ENCODE measurements at regions not wholly inside any gene's neighbourhood (a gene's known extent, or its start where the extent isn't known, plus 50 kb on each side); places are given as distances from the start of the nearest gene placed in this dataset.

GRCh38 chr7:34309584-34309983 lies 348.4 kb upstream of the NPSR1 start:
- Histone ChIP-seq H3K27ac (no peak overlapping the region), H3K4me3 (no peak overlapping the region), H3K9me3 (peaks cover 0 to 24% (median 6%) of the 10 kb centered on the region in 11 donors), H3K4me1 (no peaks in the 10 kb centered on the region), H3K27me3 (no peaks in the 10 kb centered on the region), H3K36me3 (no peaks in the 10 kb centered on the region)
- DNase-seq (no peak), ATAC-seq (no peak)
- WGBS, 2 donors, result 95 to 96% methylated on average over 19 of the region's 19 CpGs
- intact Hi-C loops (cut with DNase I), result no loop called here
- TF ChIP-seq, protein P1, sequence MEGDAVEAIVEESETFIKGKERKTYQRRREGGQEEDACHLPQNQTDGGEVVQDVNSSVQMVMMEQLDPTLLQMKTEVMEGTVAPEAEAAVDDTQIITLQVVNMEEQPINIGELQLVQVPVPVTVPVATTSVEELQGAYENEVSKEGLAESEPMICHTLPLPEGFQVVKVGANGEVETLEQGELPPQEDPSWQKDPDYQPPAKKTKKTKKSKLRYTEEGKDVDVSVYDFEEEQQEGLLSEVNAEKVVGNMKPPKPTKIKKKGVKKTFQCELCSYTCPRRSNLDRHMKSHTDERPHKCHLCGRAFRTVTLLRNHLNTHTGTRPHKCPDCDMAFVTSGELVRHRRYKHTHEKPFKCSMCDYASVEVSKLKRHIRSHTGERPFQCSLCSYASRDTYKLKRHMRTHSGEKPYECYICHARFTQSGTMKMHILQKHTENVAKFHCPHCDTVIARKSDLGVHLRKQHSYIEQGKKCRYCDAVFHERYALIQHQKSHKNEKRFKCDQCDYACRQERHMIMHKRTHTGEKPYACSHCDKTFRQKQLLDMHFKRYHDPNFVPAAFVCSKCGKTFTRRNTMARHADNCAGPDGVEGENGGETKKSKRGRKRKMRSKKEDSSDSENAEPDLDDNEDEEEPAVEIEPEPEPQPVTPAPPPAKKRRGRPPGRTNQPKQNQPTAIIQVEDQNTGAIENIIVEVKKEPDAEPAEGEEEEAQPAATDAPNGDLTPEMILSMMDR (IDR thresholded peaks at IDR 0.05), result no peak

DNA sequence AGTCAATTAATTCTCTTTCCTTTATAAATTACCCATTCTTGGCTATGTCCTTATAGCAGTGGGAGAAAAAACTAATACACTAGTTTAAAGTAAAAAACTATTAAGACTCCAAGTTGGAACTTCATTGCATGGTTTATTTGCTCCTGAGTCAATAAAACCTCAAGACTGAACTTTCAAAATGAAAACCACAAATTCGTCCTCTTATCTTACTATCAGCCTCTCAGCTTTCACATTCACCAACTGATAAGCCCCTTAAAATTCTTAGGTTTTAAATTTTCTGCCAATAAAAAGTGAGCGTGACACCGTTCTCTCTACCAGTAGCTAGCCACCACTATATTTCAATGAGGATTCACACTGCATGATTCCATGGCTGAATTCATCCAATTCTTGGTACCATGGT lies 346.4 kb upstream of the NPSR1 start:
- TF ChIP-seq, protein P1 (IDR thresholded peaks at IDR 0.05), result no peak
- ATAC-seq, result no peak
- Histone ChIP-seq H3K9me3 (peaks cover 0 to 24% (median 6%) of the 10 kb centered on the region in 11 donors), H3K4me1 (no peaks in the 10 kb centered on the region), H3K27ac (no peak overlapping the region), H3K36me3 (no peaks in the 10 kb centered on the region), H3K4me3 (no peak overlapping the region), H3K27me3 (no peaks in the 10 kb centered on the region)
- 59 to 77% methylated on average over 3 of the region's 3 CpGs for WGBS, 2 donors
- no peak for DNase-seq
- intact Hi-C loops (cut with DNase I), result no loop called here

- H3K9me3 ChIP-seq, result peaks cover 0 to 24% (median 6%) of the 10 kb centered on the region in 11 donors
- H3K4me1 ChIP-seq, result no peaks in the 10 kb centered on the region
- H3K27ac ChIP-seq, result no peak overlapping the region
- WGBS, 2 donors, result 84 to 87% methylated on average over 3 of the region's 3 CpGs
- intact Hi-C loops (cut with DNase I), result no loop called here
- TF ChIP-seq, protein P1 (IDR thresholded peaks at IDR 0.05), result no peak
- no peak overlapping the region for H3K4me3 ChIP-seq
- no peak for DNase-seq
- H3K36me3 ChIP-seq, result no peaks in the 10 kb centered on the region
- no peak for ATAC-seq
- H3K27me3 ChIP-seq, result no peaks in the 10 kb centered on the region
Measured at GRCh38 chr7:34312624-34313023, 345.4 kb upstream of the NPSR1 start.

GRCh38 chr7:34313289-34313688 lies 344.7 kb upstream of the NPSR1 start:
- Histone ChIP-seq H3K4me3 (no peak overlapping the region), H3K36me3 (no peaks in the 10 kb centered on the region), H3K27ac (no peak overlapping the region), H3K4me1 (no peaks in the 10 kb centered on the region), H3K9me3 (peaks cover 0 to 24% (median 6%) of the 10 kb centered on the region in 11 donors), H3K27me3 (no peaks in the 10 kb centered on the region)
- ATAC-seq (no peak), DNase-seq (no peak)
- intact Hi-C loops (cut with DNase I), result no loop called here
- TF ChIP-seq, protein P1 (IDR thresholded peaks at IDR 0.05), result no peak
- 91 to 92% methylated on average over 2 of the region's 2 CpGs for WGBS, 2 donors

GRCh38 chr7:34315032-34315431 lies 343.0 kb upstream of the NPSR1 start:
- DNase-seq (no peak), ATAC-seq (no peak)
- no peak overlapping the region for H3K4me3 ChIP-seq
- TF ChIP-seq, protein P1 (IDR thresholded peaks at IDR 0.05), result no peak
- intact Hi-C loops (cut with DNase I), result no loop called here
- no peak overlapping the region for H3K27ac ChIP-seq
- no peaks in the 10 kb centered on the region for H3K4me1 ChIP-seq
- no peaks in the 10 kb centered on the region for H3K27me3 ChIP-seq
- H3K9me3 ChIP-seq, result peaks cover 0 to 24% (median 6%) of the 10 kb centered on the region in 11 donors
- no peaks in the 10 kb centered on the region for H3K36me3 ChIP-seq

Measured in heart right ventricle (tissue), 16 donors.